GM12892 (cell line): ENCODE measurements at regions not wholly inside any gene's neighbourhood (a gene's known extent, or its start where the extent isn't known, plus 50 kb on each side); places are given as distances from the start of the nearest gene placed in this dataset.

ENCODE experiments used
- POLR2A ChIP-seq: IDR thresholded peaks from 2 replicates; pipeline ENCODE4 v1.6.1; 2011; ENCODE audit warnings: low read depth, low read length, control low read depth
- POLR2AphosphoS5 ChIP-seq: IDR thresholded peaks from 2 replicates; pipeline ENCODE4 v1.6.1; 2011; ENCODE audit warnings: low read depth, low read length, control low read depth
- TAF1 ChIP-seq: IDR thresholded peaks from 2 replicates; pipeline ENCODE4 v1.6.1; 2011; ENCODE audit warnings: low read depth, mild to moderate bottlenecking, control low read depth, low read length, borderline replicate concordance

DNA sequence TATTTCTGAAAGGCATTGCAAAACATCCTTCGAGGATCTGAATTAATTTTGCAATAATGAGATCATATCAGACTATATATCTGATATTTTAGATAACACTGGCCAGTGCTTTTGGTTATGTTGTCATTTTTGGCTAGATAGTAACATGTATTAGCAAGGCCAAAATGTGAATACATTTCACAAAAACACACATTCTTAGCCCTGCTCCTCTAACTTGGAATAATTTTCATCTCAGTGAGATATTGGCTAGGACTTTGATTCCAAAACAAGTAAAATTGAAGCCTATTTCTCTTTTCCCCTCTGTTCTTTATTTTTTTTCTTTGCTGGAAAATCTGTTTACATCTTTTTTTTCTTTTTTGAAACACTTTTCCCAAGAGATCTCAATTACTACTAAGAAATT, 466.8 kb upstream of the CDH4 start:
- TF ChIP-seq POLR2AphosphoS5 (no peak), TAF1 (no peak), POLR2A (no peak)
